ENCODE measurements at regions not wholly inside any gene's neighbourhood (a gene's known extent, or its start where the extent isn't known, plus 50 kb on each side); places are given as distances from the start of the nearest gene placed in this dataset.

- DNase-seq: no peak
Measured at GRCh38 chr1:82920418-82921248, 1078.3 kb downstream of the TTLL7 start.

DNA sequence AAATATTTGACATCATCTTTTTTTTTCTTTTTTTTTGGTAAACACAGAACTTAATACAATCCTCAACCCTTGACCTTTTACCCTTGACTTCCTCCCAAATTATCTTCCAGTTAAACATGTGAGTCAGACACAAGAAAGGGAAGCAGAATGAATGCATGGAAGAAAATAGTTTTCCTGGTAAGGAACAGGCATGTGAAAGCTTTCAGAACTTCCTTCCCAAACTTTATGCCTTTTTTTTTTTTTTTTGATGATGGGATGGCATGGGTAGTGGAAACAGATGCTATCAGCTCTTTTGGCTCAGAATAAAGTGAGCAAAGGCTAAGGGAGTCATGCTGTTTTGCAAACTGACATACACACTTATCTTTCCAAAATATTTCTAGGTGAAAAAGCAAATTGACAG is 1079.1 kb downstream of the TTLL7 start:
- no peak for DNase-seq

- DNase-seq: no peak
Measured at GRCh38 chr1:82907313-82907712, 1091.6 kb downstream of the TTLL7 start.

- DNase-seq: no peak
Measured at GRCh38 chr1:82903626-82904025, 1095.3 kb downstream of the TTLL7 start.

- DNase-seq: no peak
Measured at GRCh38 chr1:82901561-82901960, 1097.4 kb downstream of the TTLL7 start.

DNA sequence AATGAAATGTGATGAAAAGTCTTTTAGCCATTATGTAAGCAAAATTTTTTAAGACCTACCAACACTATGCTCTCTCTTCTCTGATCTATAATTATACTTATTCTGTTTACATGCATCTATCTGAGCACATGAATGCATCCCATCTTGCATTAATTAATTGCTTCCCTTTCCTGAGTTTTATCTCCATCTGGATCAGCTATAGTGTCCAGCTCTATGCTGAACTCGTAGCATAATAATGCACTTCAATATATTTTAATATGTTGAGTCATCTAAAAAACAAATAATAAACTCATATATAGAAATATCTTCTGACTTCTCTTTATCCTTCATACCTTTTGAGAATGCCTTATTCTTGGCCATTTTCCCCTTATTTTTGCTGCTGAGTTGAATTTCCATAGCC is 1097.8 kb downstream of the TTLL7 start:
- no peak for DNase-seq

- DNase-seq: no peak
Measured at GRCh38 chr1:82899017-82899416, 1098.3 kb downstream of the ADGRL2 start.

DNA sequence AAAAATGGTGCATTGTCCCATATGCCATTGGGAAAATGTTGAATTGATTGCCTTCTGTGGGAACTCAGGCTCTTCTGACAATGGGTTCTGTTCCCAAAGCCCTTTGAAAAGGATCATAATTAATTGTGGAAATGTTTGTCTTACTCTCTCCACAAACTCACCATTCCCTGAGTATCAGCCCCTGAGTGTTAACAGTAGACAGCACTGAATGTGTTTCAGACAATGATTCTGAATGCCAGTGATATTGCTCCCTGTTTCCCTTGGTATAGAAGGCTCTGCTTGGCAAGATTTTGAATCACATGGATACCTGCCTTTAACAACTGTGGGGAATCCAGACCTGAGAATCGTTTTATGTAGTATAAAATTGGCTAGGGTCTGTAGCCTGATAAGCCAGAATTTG is 1096.8 kb downstream of the ADGRL2 start:
- no peak for DNase-seq

DNA sequence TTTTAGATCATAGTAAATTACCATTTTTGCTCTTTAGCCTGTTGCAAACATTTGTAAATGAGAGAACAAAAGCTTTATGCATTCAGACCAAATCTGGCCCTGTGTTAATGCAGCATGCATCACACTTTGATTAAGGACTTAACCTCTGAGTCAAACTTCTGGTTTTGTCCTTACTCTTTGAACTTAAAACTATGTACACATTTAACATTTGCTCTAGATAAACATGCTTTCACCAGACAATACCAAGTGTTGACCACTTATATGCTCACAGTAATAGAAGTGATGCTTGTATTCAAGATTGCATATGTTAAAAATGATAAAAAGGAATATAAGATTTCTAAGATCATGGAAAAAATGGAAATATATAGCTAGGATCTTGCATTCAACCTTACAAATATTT is 1095.3 kb downstream of the ADGRL2 start:
- no peak for DNase-seq

- no peak for DNase-seq
Measured at GRCh38 chr1:82894635-82895034, 1093.9 kb downstream of the ADGRL2 start.

DNA sequence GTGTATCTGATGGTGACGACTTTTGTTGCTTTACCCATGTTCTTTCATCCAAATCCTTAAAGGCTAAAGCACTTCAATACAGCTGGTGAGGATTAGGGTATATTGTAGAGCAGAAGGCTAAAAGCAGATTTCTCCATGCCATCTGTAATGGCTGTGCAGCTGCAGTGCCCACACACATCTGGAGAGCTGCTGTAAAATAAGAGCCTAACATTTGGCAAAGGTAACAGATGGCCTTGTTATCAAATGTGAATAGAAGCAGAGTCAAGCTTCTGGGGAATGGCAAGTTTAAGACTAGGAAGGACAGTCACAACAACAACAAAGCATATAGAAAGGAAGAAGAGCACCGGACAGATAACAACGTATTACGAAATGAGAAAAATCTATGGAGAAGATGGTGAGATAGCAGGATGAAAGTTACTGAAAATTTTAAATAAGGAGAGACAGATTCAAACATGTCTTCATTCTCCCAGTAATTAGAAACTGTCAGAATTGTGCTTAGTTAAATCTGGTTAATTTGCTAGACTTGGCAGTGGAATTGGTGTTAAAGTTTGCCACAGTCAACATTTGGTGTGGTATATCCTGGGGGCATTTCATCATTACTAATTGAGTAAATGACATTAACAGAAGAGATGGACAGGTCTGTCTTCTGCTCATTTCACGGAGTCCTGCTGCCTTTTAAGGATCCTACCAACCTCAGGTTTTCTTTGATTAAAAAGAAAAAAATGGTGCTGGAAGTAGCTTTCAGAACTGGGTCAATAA is 1093.2 kb downstream of the ADGRL2 start:
- DNase-seq: no peak

- no peak for DNase-seq
Measured at GRCh38 chr1:82880506-82880905, 1079.8 kb downstream of the ADGRL2 start.

- no peak for DNase-seq
Measured at GRCh38 chr1:82879701-82880305, 1079.1 kb downstream of the ADGRL2 start.

- no peak for DNase-seq
Measured at GRCh38 chr1:82875170-82875569, 1074.4 kb downstream of the ADGRL2 start.

- DNase-seq: no peak
Measured at GRCh38 chr1:82874041-82874440, 1073.3 kb downstream of the ADGRL2 start.

- DNase-seq: no peak
Measured at GRCh38 chr1:82870332-82870731, 1069.6 kb downstream of the ADGRL2 start.

DNA sequence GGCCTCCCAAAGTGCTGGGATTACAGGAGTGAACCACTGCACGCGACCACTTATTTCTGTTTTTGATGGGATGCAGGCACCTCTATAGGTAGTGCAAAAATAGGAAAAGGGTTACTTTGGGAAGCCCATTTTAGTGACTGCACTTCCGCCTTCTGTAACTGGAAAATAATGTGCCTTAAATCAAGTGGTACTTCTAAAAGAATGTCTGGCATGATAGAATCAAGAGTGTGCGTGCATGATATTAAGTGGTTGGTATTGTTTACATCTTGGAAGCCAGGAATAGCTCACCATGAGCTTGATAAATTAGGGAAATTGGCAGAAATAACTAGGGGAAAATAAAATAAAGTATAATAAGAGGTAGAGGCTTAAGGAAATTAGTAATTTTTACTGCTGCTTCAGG is 1067.0 kb downstream of the ADGRL2 start:
- no peak for DNase-seq

DNA sequence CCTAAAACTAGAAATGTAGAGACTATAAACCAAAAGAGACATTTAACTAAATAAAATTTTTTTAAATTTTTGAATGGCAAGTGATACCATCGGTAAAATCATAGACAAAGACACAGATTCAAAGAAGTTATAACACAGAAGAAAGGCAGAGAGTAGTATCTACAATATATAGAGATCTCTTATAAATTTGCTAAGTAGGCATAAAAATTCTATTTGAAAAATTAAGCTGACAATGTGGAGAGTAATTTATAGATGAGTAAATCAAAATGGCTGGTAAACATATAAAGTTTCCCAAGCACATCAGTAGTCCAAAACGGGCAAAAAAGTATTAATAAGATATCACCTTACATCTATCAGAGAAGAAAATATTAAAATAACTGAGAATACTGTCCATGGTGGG is 1061.0 kb downstream of the ADGRL2 start:
- DNase-seq: no peak

- DNase-seq: no peak
Measured at GRCh38 chr1:82858031-82858430, 1057.3 kb downstream of the ADGRL2 start.

DNA sequence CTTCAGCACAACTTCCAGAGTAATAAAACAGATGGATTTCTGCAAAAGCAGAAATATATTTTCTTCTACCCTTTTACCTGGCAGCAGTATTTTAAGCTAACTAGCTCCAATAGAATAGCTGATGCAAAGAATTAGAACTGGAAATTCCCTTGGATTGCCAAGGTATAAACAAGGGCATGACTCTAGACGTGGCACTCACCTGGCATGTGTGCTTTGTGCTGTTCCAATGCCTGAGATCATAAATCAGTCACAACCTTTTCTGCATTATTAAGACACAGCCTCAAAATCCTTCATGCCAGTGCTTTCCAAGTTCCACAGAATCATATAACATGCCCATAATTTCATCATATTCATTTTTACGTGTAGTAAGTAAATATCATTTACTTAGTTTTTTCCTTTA is 1048.7 kb downstream of the ADGRL2 start:
- DNase-seq: no peak

- DNase-seq: no peak
Measured at GRCh38 chr1:82848043-82848442, 1047.3 kb downstream of the ADGRL2 start.

- no peak for DNase-seq
Measured at GRCh38 chr1:82845866-82846265, 1045.1 kb downstream of the ADGRL2 start.

Measured in amygdala (tissue), 56 donors.